ENCODE measurements at regions not wholly inside any gene's neighbourhood (a gene's known extent, or its start where the extent isn't known, plus 50 kb on each side); places are given as distances from the start of the nearest gene placed in this dataset.

GRCh38 chr4:127203562-127204200 lies 429.1 kb upstream of the INTU start:
- DNase-seq (ENCODE audit: low read depth in 2 of 2), result no peak

GRCh38 chr4:127204322-127204721 lies 428.4 kb upstream of the INTU start:
- DNase-seq (ENCODE audit: low read depth in 2 of 2), result no peak

GRCh38 chr4:127209580-127210095 lies 423.1 kb upstream of the INTU start:
- no peak for DNase-seq (ENCODE audit: low read depth in 2 of 2)

- no peak for DNase-seq (ENCODE audit: low read depth in 2 of 2)
These were observed 421.7 kb upstream of the INTU start for GRCh38 chr4:127210893-127211649.

GRCh38 chr4:127211650-127212560 lies 420.9 kb upstream of the INTU start:
- no peak for DNase-seq (ENCODE audit: low read depth in 2 of 2)

- no peak for DNase-seq (ENCODE audit: low read depth in 2 of 2)
These were observed 420.1 kb upstream of the INTU start for GRCh38 chr4:127212701-127213100.

- no peak for DNase-seq (ENCODE audit: low read depth in 2 of 2)
These were observed 418.7 kb upstream of the INTU start for GRCh38 chr4:127214016-127214415.

- DNase-seq (ENCODE audit: low read depth in 2 of 2), result no peak
These were observed 417.8 kb upstream of the INTU start for GRCh38 chr4:127214931-127215330.

- DNase-seq (ENCODE audit: low read depth in 2 of 2), result no peak
These were observed 415.0 kb upstream of the INTU start for GRCh38 chr4:127217586-127218229.

- no peak for DNase-seq (ENCODE audit: low read depth in 2 of 2)
These were observed 413.5 kb upstream of the INTU start for GRCh38 chr4:127219232-127219631.

- DNase-seq (ENCODE audit: low read depth in 2 of 2), result no peak
These were observed 408.2 kb upstream of the INTU start for GRCh38 chr4:127224556-127224955.

- no peak for DNase-seq (ENCODE audit: low read depth in 2 of 2)
These were observed 402.7 kb upstream of the INTU start for GRCh38 chr4:127229855-127230608.

- no peak for DNase-seq (ENCODE audit: low read depth in 2 of 2)
These were observed 395.9 kb upstream of the INTU start for GRCh38 chr4:127236889-127237288.

GRCh38 chr4:127237581-127237980 lies 395.2 kb upstream of the INTU start:
- DNase-seq (ENCODE audit: low read depth in 2 of 2), result no peak

GRCh38 chr4:127238956-127239475 lies 393.7 kb upstream of the INTU start:
- DNase-seq (ENCODE audit: low read depth in 2 of 2), result no peak

- DNase-seq (ENCODE audit: low read depth in 2 of 2), result no peak
These were observed 392.6 kb upstream of the INTU start for GRCh38 chr4:127239902-127240763.

- no peak for DNase-seq (ENCODE audit: low read depth in 2 of 2)
These were observed 392.0 kb upstream of the INTU start for GRCh38 chr4:127240764-127241105.

- no peak for DNase-seq (ENCODE audit: low read depth in 2 of 2)
These were observed 388.2 kb upstream of the INTU start for GRCh38 chr4:127244515-127244914.

All from dermis microvascular lymphatic vessel endothelial cell (primary cell).